Adrenal gland (tissue), 9 donors: ENCODE measurements at regions not wholly inside any gene's neighbourhood (a gene's known extent, or its start where the extent isn't known, plus 50 kb on each side); places are given as distances from the start of the nearest gene placed in this dataset.

Experiments
- DNase-seq, 7 donors: peaks; one replicate each; pipeline ENCODE4 v3.0.0-alpha.2; 2019 to 2020
- H3K27ac ChIP-seq, 5 donors: fragments of 200-600 bp; sonication (generic) in 4 of 5; 1 replicate in 3 of 5; 2 replicates in 2 of 5; pipeline versions ENCODE4 v1.5.1 to v1.8.0; 2016 to 2020; ENCODE audit warnings: mild to moderate bottlenecking in 1 of 5
- H3K27me3 ChIP-seq: fragments of 200-600 bp; 2 replicates; pipeline ENCODE4 v1.8.0; 2021
- H3K36me3 ChIP-seq, 2 donors: fragments of 200-600 bp; replicated peaks in 1 of 2; 1 replicate in 1 of 2; 2 replicates in 1 of 2; pipeline versions ENCODE4 v1.5.1 to v1.8.0; 2018 to 2022
- H3K4me1 ChIP-seq, 2 donors: fragments of 200-600 bp; replicated peaks in 1 of 2; 1 replicate in 1 of 2; 2 replicates in 1 of 2; pipeline versions ENCODE4 v1.5.1 to v1.8.0; 2018 to 2021
- H3K4me3 ChIP-seq, 4 donors: fragments of 200-600 bp; sonication (generic) in 3 of 4; one replicate each; pipeline ENCODE4 v1.5.1; 2016 to 2018
- H3K9me3 ChIP-seq, 3 donors: fragments of 200-600 bp; sonication (generic) in 1 of 3; replicated peaks in 1 of 3; 1 replicate in 2 of 3; 2 replicates in 1 of 3; pipeline versions ENCODE4 v1.5.1 to v1.8.0; 2016 to 2021
- CTCF ChIP-seq, 6 experiments: fragments of 450-650 bp in 4 of 6; fragments of 200-600 bp in 2 of 6; sonication (generic) in 1 of 6; IDR thresholded peaks; 1 replicate in 5 of 6; 2 replicates in 1 of 6; pipeline versions ENCODE4 v1.5.1 to v1.8.0; 2016 to 2021; ENCODE audit warnings: antibody characterized with exemption in 6 of 6, mild to moderate bottlenecking in 2 of 6, moderate library complexity in 1 of 6
- POLR2A ChIP-seq, 2 donors: fragments of 450-650 bp; IDR thresholded peaks; one replicate each; pipeline ENCODE4 v1.6.1; 2017; ENCODE audit warnings: antibody characterized with exemption in 2 of 2, mild to moderate bottlenecking in 2 of 2, moderate library complexity in 1 of 2
- WGBS, 4 donors: extraction: QIAGEN DNeasy Blood & Tissue Kit in 2 of 4; methylation state at CpG; one replicate each; pipeline versions ENCODE4 v1.1.5 to v1.1.7; 2013 to 2017; 5-methylcytosine and 5-hydroxymethylcytosine counted together
- intact Hi-C, 2 donors: fragments of 100-400 bp; cut with DNase I; formaldehyde crosslinking; loops; one replicate each; pipeline versions ENCODE4 v1.14.1 to v1.15.0; 2022 to 2023
- donor health status: healthy with polysubstance abuse.
- donor health status: Bipolar disorder and iron deficiency.
- donor health status: DM: yes; HTN: yes; CAD: no.
- donor health status: DM: no; HTN: no; CAD: no.
- donor health status: DM: no; HTN: no; CAD: no.

- Histone ChIP-seq H3K27me3 (no peaks in the 10 kb centered on the region), H3K36me3 (no peaks in the 10 kb centered on the region), H3K27ac (no peak overlapping the region), H3K4me1 (no peaks in the 10 kb centered on the region), H3K4me3 (no peak overlapping the region), H3K9me3 (no peaks in the 10 kb centered on the region)
- no peak for TF ChIP-seq POLR2A (IDR thresholded peaks at IDR 0.05)
- no peak for TF ChIP-seq CTCF (IDR thresholded peaks at IDR 0.05)
- WGBS, 4 donors, result 65 to 80% (median 73%) methylated on average over 4 of the region's 4 CpGs
- intact Hi-C loops, result no loop called here
- DNase-seq, result no peak
These were observed 624.7 kb downstream of the TDRD15 start for GRCh38 chr2:21748501-21748900.

GRCh38 chr2:21754164-21754788 is 630.5 kb downstream of the TDRD15 start:
- no peaks in the 10 kb centered on the region for H3K36me3 ChIP-seq
- TF ChIP-seq POLR2A (IDR thresholded peaks at IDR 0.05), result no peak
- TF ChIP-seq CTCF (IDR thresholded peaks at IDR 0.05), result no peak
- no peak overlapping the region for H3K4me3 ChIP-seq
- intact Hi-C loops, result no loop called here
- DNase-seq, result no peak
- no peaks in the 10 kb centered on the region for H3K4me1 ChIP-seq
- H3K27me3 ChIP-seq, result no peaks in the 10 kb centered on the region
- no peaks in the 10 kb centered on the region for H3K9me3 ChIP-seq
- WGBS, 4 donors, result 46 to 59% (median 50%) methylated on average over 5 of the region's 5 CpGs
- H3K27ac ChIP-seq, result no peak overlapping the region

- TF ChIP-seq POLR2A (IDR thresholded peaks at IDR 0.05) (no peak), CTCF (IDR thresholded peaks at IDR 0.05) (no peak)
- Histone ChIP-seq H3K9me3 (no peaks in the 10 kb centered on the region), H3K4me3 (no peak overlapping the region), H3K27ac (no peak overlapping the region), H3K27me3 (no peaks in the 10 kb centered on the region), H3K4me1 (no peaks in the 10 kb centered on the region), H3K36me3 (no peaks in the 10 kb centered on the region)
- 74 to 80% (median 76%) methylated on average over 11 of the region's 11 CpGs for WGBS, 4 donors
- intact Hi-C loops, result no loop called here
- no peak for DNase-seq
These were observed 634.1 kb downstream of the TDRD15 start for GRCh38 chr2:21757805-21758430.

GRCh38 chr2:21759819-21760218 is 636.1 kb downstream of the TDRD15 start:
- H3K4me3 ChIP-seq, result no peak overlapping the region
- no peak overlapping the region for H3K27ac ChIP-seq
- DNase-seq, result no peak
- no peaks in the 10 kb centered on the region for H3K36me3 ChIP-seq
- TF ChIP-seq CTCF (IDR thresholded peaks at IDR 0.05) (no peak), POLR2A (IDR thresholded peaks at IDR 0.05) (no peak)
- intact Hi-C loops, result no loop called here
- no peaks in the 10 kb centered on the region for H3K4me1 ChIP-seq
- H3K9me3 ChIP-seq, result no peaks in the 10 kb centered on the region
- H3K27me3 ChIP-seq, result no peaks in the 10 kb centered on the region
